Body of pancreas (tissue), 4 donors: ENCODE measurements at regions not wholly inside any gene's neighbourhood (a gene's known extent, or its start where the extent isn't known, plus 50 kb on each side); places are given as distances from the start of the nearest gene placed in this dataset.
"Not testable (repeated sequence)": the region's sequence is repeated elsewhere in the genome, so short reads cannot be mapped to it uniquely, and the experiment has no call there.

ENCODE experiments used
- ATAC-seq: fragments of 150-250 bp; one replicate; pipeline ENCODE4 v1.9.1; 2016
- DNase-seq, 4 donors: peaks; one replicate each; pipeline ENCODE4 v3.0.0-alpha.2; 2019
- H3K27ac ChIP-seq, 4 donors: fragments of 200-600 bp; sonication (generic); 1 replicate in 3 of 4; 2 replicates in 1 of 4; pipeline versions ENCODE4 v1.5.1 to v1.6.1; 2016 to 2019; ENCODE audit warnings: mild to moderate bottlenecking in 1 of 4, mixed read lengths in 1 of 4, moderate library complexity in 1 of 4
- H3K27me3 ChIP-seq, 2 donors: fragments of 200-600 bp; sonication (generic); one replicate each; pipeline ENCODE4 v1.6.0; 2016; ENCODE audit warnings: mild to moderate bottlenecking in 1 of 2
- H3K36me3 ChIP-seq, 2 donors: fragments of 200-600 bp; sonication (generic); replicated peaks in 1 of 2; 2 replicates each; pipeline ENCODE4 v1.5.1; 2016; ENCODE audit warnings: low read depth in 2 of 2; ENCODE audit not compliant: insufficient read depth in 1 of 2
- H3K4me1 ChIP-seq: fragments of 200-600 bp; sonication (generic); one replicate; pipeline ENCODE4 v1.6.0; 2016
- H3K4me3 ChIP-seq, 2 donors: fragments of 200-600 bp; sonication (generic); 1 replicate in 1 of 2; 2 replicates in 1 of 2; pipeline ENCODE4 v1.5.1; 2016 to 2019
- H3K9me3 ChIP-seq, 3 donors: fragments of 200-600 bp; sonication (generic); 1 replicate in 2 of 3; 2 replicates in 1 of 3; pipeline ENCODE4 v1.5.1; 2016
- POLR2A ChIP-seq, 3 donors: fragments of 450-650 bp; IDR thresholded peaks; one replicate each; pipeline ENCODE4 v1.6.1; 2016; ENCODE audit warnings: antibody characterized with exemption in 3 of 3, mild to moderate bottlenecking in 2 of 3
- WGBS, 2 donors: methylation state at CpG; one replicate each; pipeline ENCODE4 v1.1.5; 2017; 5-methylcytosine and 5-hydroxymethylcytosine counted together
- intact Hi-C: fragments of 100-400 bp; cut with DNase I; formaldehyde crosslinking; loops from one replicate; pipeline ENCODE4 v1.15.1; 2023
- TF ChIP-seq, protein P1 (sequence below), 7 experiments: fragments of 450-650 bp in 4 of 7; fragments of 200-600 bp in 3 of 7; sonication (generic) in 3 of 7; IDR thresholded peaks; one replicate each; pipeline ENCODE4 v1.5.1; 2016 to 2019; ENCODE audit warnings: antibody characterized with exemption in 7 of 7

DNA sequence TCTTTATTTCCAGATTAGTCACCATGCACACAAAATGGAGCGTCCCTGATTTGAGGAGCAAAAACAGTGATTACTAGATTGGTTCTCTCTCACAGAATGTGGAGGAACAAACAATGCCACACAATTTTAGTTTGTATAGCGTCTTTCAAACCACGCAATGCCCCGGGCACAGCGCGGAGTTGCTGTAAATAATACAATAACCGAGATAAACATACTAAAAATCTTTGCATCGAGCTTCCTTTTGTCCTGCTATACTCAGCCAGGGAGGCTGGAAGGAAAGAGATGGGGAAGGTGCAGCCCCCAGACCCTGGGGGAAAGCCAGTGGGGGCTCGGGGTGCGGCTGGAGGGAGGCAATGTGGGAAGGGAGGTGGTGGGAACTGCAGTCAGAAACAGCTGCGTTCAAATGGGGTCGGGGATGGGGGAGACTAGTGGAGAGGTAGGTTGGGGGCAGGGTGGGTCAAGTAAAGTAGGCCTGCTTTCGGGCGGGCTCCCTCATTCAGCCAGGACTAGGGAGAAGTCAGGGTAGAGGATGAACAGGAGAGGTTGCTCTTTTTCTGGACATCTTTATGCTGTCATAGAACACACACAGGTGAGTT, 366.3 kb downstream of the RPS6KC1 start:
- Histone ChIP-seq H3K27me3 (no peaks in the 10 kb centered on the region), H3K36me3 (no peaks in the 10 kb centered on the region), H3K4me3 (no peak overlapping the region), H3K27ac (no peak overlapping the region), H3K9me3 (no peaks in the 10 kb centered on the region), H3K4me1 (peaks cover 15% of the 10 kb centered on the region)
- no peak for TF ChIP-seq POLR2A (IDR thresholded peaks at IDR 0.05)
- TF ChIP-seq, protein P1, sequence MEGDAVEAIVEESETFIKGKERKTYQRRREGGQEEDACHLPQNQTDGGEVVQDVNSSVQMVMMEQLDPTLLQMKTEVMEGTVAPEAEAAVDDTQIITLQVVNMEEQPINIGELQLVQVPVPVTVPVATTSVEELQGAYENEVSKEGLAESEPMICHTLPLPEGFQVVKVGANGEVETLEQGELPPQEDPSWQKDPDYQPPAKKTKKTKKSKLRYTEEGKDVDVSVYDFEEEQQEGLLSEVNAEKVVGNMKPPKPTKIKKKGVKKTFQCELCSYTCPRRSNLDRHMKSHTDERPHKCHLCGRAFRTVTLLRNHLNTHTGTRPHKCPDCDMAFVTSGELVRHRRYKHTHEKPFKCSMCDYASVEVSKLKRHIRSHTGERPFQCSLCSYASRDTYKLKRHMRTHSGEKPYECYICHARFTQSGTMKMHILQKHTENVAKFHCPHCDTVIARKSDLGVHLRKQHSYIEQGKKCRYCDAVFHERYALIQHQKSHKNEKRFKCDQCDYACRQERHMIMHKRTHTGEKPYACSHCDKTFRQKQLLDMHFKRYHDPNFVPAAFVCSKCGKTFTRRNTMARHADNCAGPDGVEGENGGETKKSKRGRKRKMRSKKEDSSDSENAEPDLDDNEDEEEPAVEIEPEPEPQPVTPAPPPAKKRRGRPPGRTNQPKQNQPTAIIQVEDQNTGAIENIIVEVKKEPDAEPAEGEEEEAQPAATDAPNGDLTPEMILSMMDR (IDR thresholded peaks at IDR 0.05), result no peak
- ATAC-seq (no peak), DNase-seq (no peak)
- WGBS, 2 donors, result 88 to 90% methylated on average over 14 of the region's 14 CpGs
- intact Hi-C loops, result no loop called here

GRCh38 chr1:213417846-213418245, 366.8 kb downstream of the RPS6KC1 start:
- no peak overlapping the region for H3K27ac ChIP-seq
- H3K27me3 ChIP-seq, result no peaks in the 10 kb centered on the region
- H3K4me3 ChIP-seq, result no peak overlapping the region
- peaks cover 15% of the 10 kb centered on the region for H3K4me1 ChIP-seq
- ATAC-seq, result no peak
- H3K9me3 ChIP-seq, result no peaks in the 10 kb centered on the region
- intact Hi-C loops, result no loop called here
- DNase-seq, result no peak
- no peaks in the 10 kb centered on the region for H3K36me3 ChIP-seq
- WGBS, 2 donors, result 63 to 67% methylated on average over 5 of the region's 5 CpGs
- no peak for TF ChIP-seq POLR2A (IDR thresholded peaks at IDR 0.05)
- TF ChIP-seq, protein P1 (IDR thresholded peaks at IDR 0.05), result no peak

- Histone ChIP-seq H3K27ac (no peak overlapping the region), H3K4me1 (peaks cover 15% of the 10 kb centered on the region), H3K36me3 (no peaks in the 10 kb centered on the region), H3K4me3 (no peak overlapping the region), H3K27me3 (no peaks in the 10 kb centered on the region), H3K9me3 (no peaks in the 10 kb centered on the region)
- ATAC-seq (no peak), DNase-seq (no peak)
- 62 to 69% methylated on average over 18 to 19 of the region's 19 CpGs for WGBS, 2 donors
- TF ChIP-seq POLR2A (IDR thresholded peaks at IDR 0.05), result no peak
- TF ChIP-seq, protein P1 (IDR thresholded peaks at IDR 0.05), result no peak
- intact Hi-C loops, result no loop called here
Observed at GRCh38 chr1:213418268-213419071, 367.4 kb downstream of the RPS6KC1 start.

- no peaks in the 10 kb centered on the region for H3K36me3 ChIP-seq
- 51 to 74% methylated on average over 3 of the region's 3 CpGs for WGBS, 2 donors
- H3K27ac ChIP-seq, result no peak overlapping the region
- DNase-seq (no peak), ATAC-seq (no peak)
- intact Hi-C loops, result no loop called here
- H3K4me3 ChIP-seq, result no peak overlapping the region
- peaks cover 15% of the 10 kb centered on the region for H3K4me1 ChIP-seq
- H3K9me3 ChIP-seq, result no peaks in the 10 kb centered on the region
- no peak for TF ChIP-seq POLR2A (IDR thresholded peaks at IDR 0.05)
- TF ChIP-seq, protein P1 (IDR thresholded peaks at IDR 0.05), result no peak
- no peaks in the 10 kb centered on the region for H3K27me3 ChIP-seq
Observed at GRCh38 chr1:213419401-213420030, 368.5 kb downstream of the RPS6KC1 start.

DNA sequence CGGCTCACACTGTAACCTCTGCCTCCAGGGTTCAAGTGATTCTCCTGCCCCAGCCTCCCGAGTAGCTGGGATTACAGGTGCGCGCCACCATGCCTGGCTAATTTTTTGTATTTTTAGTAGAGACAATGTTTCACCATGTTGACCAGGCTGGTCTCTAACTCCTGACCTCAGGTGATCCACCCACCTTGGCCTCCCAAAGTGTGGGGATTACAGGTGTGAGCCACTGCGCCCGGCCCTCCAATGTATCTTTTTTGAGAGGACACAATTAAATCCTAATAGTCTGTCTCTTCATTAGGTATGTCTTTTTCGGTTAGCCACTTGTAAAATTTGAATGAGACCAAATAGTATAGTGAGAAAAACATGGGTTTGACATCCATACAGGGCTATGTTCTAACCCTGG, 370.1 kb downstream of the RPS6KC1 start:
- H3K4me3 ChIP-seq, H3K9me3 ChIP-seq, H3K27ac ChIP-seq, ATAC-seq, H3K36me3 ChIP-seq, DNase-seq, intact Hi-C loops, H3K4me1 ChIP-seq, H3K27me3 ChIP-seq: not testable (repeated sequence)
- WGBS, 2 donors, result 84 to 85% methylated on average over 7 of the region's 7 CpGs
